ENCODE measurements at regions not wholly inside any gene's neighbourhood (a gene's known extent, or its start where the extent isn't known, plus 50 kb on each side); places are given as distances from the start of the nearest gene placed in this dataset.

DNA sequence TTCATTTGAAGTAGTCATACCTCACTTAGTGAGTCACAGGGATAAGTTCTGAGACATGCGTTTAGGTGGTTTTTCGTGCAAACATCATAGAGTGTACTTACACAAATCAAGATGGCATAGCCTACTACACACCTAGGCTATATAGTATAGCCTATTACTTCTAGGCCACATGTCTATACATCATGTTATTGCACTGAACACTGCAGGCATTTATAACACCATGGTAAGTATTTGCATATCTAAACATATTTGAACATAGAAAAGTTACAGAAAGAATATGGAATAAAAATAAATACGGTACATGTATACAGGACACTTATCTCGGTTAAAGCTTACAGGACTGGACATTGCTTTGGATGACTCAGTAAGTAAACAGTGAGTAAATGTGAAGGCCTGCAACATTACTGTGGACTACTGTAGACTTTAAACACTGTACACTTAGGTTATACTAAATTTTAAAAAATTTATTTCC lies 670.6 kb downstream of the SLC16A7 start:
- TF ChIP-seq, protein P1, sequence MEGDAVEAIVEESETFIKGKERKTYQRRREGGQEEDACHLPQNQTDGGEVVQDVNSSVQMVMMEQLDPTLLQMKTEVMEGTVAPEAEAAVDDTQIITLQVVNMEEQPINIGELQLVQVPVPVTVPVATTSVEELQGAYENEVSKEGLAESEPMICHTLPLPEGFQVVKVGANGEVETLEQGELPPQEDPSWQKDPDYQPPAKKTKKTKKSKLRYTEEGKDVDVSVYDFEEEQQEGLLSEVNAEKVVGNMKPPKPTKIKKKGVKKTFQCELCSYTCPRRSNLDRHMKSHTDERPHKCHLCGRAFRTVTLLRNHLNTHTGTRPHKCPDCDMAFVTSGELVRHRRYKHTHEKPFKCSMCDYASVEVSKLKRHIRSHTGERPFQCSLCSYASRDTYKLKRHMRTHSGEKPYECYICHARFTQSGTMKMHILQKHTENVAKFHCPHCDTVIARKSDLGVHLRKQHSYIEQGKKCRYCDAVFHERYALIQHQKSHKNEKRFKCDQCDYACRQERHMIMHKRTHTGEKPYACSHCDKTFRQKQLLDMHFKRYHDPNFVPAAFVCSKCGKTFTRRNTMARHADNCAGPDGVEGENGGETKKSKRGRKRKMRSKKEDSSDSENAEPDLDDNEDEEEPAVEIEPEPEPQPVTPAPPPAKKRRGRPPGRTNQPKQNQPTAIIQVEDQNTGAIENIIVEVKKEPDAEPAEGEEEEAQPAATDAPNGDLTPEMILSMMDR (IDR thresholded peaks at IDR 0.05) = no peak
- TF ChIP-seq EP300 (IDR thresholded peaks at IDR 0.05) (no peak), POLR2AphosphoS5 (IDR thresholded peaks at IDR 0.05) (no peak), POLR2A (IDR thresholded peaks at IDR 0.05) (no peak)
- DNase-seq = no peak
- no peaks in the 10 kb centered on the region for H3K36me3 ChIP-seq
- WGBS, 2 donors = 23 to 74% methylated on average over 4 of the region's 4 CpGs
- no peaks in the 10 kb centered on the region for H3K9me3 ChIP-seq
- H3K4me3 ChIP-seq = no peak overlapping the region
- H3K27ac ChIP-seq = no peak overlapping the region
- H3K4me1 ChIP-seq = no peaks in the 10 kb centered on the region
- intact Hi-C loops (cut with DNase I) = no loop called here
- no peaks in the 10 kb centered on the region for H3K27me3 ChIP-seq

DNA sequence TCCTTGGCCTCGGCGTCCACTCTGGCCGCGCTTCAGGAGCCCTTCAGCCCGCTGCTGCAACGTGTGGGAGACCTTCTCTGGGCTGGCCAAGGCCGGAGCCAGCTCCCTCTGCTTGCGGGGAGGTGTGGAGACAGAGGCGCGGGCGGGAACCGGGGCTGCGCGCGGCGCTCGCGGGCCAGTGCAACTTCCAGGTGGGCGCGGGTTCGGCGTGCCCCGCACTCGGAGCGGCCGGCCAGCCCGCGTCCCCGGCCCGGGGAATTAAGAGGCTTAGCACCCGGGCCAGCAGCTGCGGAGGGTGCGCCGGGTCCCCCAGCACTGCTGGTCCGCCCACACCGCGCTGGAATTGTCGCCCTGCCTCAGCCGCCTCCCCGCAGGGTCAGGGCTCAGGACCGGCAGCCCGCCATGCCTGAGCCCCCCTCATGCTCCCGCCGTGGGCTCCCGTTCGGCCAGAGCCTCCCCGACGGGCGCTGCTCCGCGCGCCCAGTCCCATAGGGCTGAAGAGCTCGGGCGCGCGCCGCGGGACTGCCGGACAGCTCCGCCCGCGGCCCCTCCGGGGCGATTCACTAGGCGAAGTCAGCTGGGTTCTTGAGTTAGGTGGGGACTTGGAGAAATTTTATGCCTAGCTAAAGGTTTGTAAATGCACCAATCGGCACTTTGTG lies 673.9 kb downstream of the SLC16A7 start:
- Histone ChIP-seq H3K4me3 (no peak overlapping the region), H3K9me3 (no peaks in the 10 kb centered on the region), H3K36me3 (no peaks in the 10 kb centered on the region), H3K27me3 (no peaks in the 10 kb centered on the region), H3K27ac (no peak overlapping the region), H3K4me1 (no peaks in the 10 kb centered on the region)
- intact Hi-C loops (cut with DNase I) = no loop called here
- 96 to 97% methylated on average over 66 of the region's 66 CpGs for WGBS, 2 donors
- no peak for TF ChIP-seq EP300 (IDR thresholded peaks at IDR 0.05)
- DNase-seq = no peak

- Histone ChIP-seq H3K4me3 (no peak overlapping the region), H3K27me3 (no peaks in the 10 kb centered on the region), H3K9me3 (no peaks in the 10 kb centered on the region), H3K4me1 (no peaks in the 10 kb centered on the region), H3K27ac (no peak overlapping the region), H3K36me3 (no peaks in the 10 kb centered on the region)
- WGBS, 2 donors = 77 to 91% methylated on average over 9 of the region's 9 CpGs
- intact Hi-C loops (cut with DNase I) = no loop called here
- DNase-seq = no peak
- TF ChIP-seq EP300 (IDR thresholded peaks at IDR 0.05) (no peak), POLR2AphosphoS5 (IDR thresholded peaks at IDR 0.05) (no peak), POLR2A (IDR thresholded peaks at IDR 0.05) (no peak)
- TF ChIP-seq, protein P1 (IDR thresholded peaks at IDR 0.05) = no peak
These were observed 676.0 kb downstream of the SLC16A7 start for GRCh38 chr12:60271816-60272215.

DNA sequence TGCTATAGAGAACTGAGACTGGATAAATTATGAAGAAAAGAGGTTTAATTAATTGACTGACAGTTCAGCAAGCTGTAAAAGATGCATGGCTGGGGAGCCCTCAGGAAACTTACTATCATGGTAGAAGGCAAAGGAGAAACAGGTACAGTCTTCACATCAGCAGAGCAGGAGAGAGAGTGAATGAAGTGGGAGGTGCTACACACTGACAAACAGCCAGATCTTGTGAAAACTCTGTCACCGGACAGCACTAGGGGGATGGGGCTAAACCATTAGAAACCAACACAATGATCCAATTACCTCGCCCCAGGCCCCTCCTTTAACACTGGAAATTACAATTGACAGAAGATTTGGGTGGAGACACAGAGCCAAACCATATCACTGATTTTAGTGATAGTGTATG lies 682.4 kb downstream of the SLC16A7 start:
- H3K27ac ChIP-seq = no peak overlapping the region
- intact Hi-C loops (cut with DNase I) = no loop called here
- TF ChIP-seq POLR2AphosphoS5 (IDR thresholded peaks at IDR 0.05) = no peak
- no peak for TF ChIP-seq POLR2A (IDR thresholded peaks at IDR 0.05)
- TF ChIP-seq EP300 (IDR thresholded peaks at IDR 0.05) = no peak
- TF ChIP-seq, protein P1 (IDR thresholded peaks at IDR 0.05) = no peak
- H3K36me3 ChIP-seq = no peaks in the 10 kb centered on the region
- H3K27me3 ChIP-seq = no peaks in the 10 kb centered on the region
- WGBS, 2 donors = 27 to 52% methylated on average over 2 of the region's 2 CpGs
- DNase-seq = no peak
- H3K4me3 ChIP-seq = no peak overlapping the region
- no peaks in the 10 kb centered on the region for H3K9me3 ChIP-seq
- H3K4me1 ChIP-seq = no peaks in the 10 kb centered on the region

DNA sequence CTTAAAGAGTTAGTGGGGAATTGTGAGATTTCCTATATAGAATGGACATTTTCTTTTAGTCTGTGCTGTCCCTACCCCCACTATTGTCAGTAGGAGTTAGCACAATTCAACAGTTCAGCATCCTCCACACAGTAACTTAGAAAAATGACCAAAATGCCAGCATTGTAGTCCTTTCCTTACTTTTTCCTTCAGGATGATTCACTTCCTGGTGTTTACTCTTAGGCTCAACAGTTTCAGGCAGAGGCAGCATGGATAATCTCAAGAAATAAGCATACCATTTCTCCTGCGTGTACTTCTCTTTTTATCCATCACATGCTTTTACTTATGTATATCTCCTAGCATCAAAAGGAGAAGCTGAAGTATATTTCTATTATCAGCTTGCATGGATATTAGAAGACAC lies 683.4 kb downstream of the SLC16A7 start:
- Histone ChIP-seq H3K27me3 (no peaks in the 10 kb centered on the region), H3K9me3 (no peaks in the 10 kb centered on the region), H3K4me1 (no peaks in the 10 kb centered on the region), H3K36me3 (no peaks in the 10 kb centered on the region), H3K4me3 (no peak overlapping the region), H3K27ac (no peak overlapping the region)
- 70 to 80% methylated on average over 1 of the region's 1 CpG for WGBS, 2 donors
- no peak for DNase-seq
- TF ChIP-seq, protein P1 (IDR thresholded peaks at IDR 0.05) = no peak
- intact Hi-C loops (cut with DNase I) = no loop called here

All from sigmoid colon (tissue), 6 donors.